ENCODE measurements at regions not wholly inside any gene's neighbourhood (a gene's known extent, or its start where the extent isn't known, plus 50 kb on each side); places are given as distances from the start of the nearest gene placed in this dataset.

DNA sequence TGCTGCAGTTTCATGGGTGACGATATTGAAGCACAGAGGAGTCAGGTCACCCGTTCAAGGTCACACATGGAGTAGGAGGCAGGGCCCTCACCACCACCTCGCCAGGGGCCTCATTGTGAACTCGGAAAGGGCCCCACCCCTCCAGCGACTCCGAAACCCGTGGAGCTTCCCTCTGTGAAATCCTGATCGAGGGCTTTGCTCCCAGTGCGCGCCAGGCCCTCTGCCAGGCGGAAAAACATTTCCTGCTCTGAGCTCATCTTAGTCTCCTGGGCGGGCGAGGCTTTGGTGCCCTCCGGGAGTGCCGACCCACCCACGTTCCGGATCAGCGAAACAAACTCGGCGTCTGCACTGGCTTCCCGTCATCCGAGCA lies 75.0 kb upstream of the FCN1 start:
- Histone ChIP-seq H3K36me3 (ENCODE audit: control insufficient read depth, insufficient read depth, low read length) (no peaks in the 10 kb centered on the region), H3K9ac (no peak overlapping the region), H2AFZ (no peak overlapping the region), H3K4me3 (ENCODE audit: low read depth, low read length) (no peak overlapping the region), H3K27ac (no peak overlapping the region), H3K4me1 (no peaks in the 10 kb centered on the region), H3K4me2 (ENCODE audit: low read length) (no peak overlapping the region), H3K9me3 (ENCODE audit: control insufficient read depth, low read length) (no peaks in the 10 kb centered on the region), H3K79me2 (no peaks in the 10 kb centered on the region), H3K27me3 (ENCODE audit: control insufficient read depth, insufficient read depth, low read length) (no peaks in the 10 kb centered on the region)
- TF ChIP-seq, protein P1, sequence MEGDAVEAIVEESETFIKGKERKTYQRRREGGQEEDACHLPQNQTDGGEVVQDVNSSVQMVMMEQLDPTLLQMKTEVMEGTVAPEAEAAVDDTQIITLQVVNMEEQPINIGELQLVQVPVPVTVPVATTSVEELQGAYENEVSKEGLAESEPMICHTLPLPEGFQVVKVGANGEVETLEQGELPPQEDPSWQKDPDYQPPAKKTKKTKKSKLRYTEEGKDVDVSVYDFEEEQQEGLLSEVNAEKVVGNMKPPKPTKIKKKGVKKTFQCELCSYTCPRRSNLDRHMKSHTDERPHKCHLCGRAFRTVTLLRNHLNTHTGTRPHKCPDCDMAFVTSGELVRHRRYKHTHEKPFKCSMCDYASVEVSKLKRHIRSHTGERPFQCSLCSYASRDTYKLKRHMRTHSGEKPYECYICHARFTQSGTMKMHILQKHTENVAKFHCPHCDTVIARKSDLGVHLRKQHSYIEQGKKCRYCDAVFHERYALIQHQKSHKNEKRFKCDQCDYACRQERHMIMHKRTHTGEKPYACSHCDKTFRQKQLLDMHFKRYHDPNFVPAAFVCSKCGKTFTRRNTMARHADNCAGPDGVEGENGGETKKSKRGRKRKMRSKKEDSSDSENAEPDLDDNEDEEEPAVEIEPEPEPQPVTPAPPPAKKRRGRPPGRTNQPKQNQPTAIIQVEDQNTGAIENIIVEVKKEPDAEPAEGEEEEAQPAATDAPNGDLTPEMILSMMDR (IDR thresholded peaks at IDR 0.05) = no peak

DNA sequence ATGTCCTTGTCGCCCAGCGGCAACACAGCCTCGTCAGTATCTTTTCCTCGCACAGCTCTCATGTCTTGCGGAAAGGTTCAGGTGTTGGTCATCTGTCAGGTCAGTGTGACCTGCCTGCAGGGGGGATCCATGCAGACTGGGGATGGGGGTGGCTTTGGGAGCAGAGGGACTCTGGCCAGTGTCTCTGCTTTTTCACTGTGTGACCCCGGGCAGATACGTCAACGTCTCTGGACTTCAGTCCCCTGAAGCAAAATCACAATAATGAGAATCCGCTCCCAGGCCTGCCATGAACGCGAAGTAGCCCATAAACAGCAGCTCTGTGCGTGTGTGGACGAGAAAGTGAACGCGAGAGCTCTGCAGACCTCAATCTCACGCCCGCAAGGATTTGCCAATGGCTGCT lies 75.7 kb upstream of the FCN1 start:
- Histone ChIP-seq H3K9me3 (ENCODE audit: control insufficient read depth, low read length) (no peaks in the 10 kb centered on the region), H3K79me2 (no peaks in the 10 kb centered on the region), H3K4me3 (ENCODE audit: low read depth, low read length) (no peak overlapping the region), H3K27me3 (ENCODE audit: control insufficient read depth, insufficient read depth, low read length) (no peaks in the 10 kb centered on the region), H3K4me1 (no peaks in the 10 kb centered on the region), H3K4me2 (ENCODE audit: low read length) (no peak overlapping the region), H3K27ac (no peak overlapping the region), H2AFZ (no peak overlapping the region), H3K9ac (no peak overlapping the region), H3K36me3 (ENCODE audit: control insufficient read depth, insufficient read depth, low read length) (no peaks in the 10 kb centered on the region)
- TF ChIP-seq, protein P1 (IDR thresholded peaks at IDR 0.05) = no peak

DNA sequence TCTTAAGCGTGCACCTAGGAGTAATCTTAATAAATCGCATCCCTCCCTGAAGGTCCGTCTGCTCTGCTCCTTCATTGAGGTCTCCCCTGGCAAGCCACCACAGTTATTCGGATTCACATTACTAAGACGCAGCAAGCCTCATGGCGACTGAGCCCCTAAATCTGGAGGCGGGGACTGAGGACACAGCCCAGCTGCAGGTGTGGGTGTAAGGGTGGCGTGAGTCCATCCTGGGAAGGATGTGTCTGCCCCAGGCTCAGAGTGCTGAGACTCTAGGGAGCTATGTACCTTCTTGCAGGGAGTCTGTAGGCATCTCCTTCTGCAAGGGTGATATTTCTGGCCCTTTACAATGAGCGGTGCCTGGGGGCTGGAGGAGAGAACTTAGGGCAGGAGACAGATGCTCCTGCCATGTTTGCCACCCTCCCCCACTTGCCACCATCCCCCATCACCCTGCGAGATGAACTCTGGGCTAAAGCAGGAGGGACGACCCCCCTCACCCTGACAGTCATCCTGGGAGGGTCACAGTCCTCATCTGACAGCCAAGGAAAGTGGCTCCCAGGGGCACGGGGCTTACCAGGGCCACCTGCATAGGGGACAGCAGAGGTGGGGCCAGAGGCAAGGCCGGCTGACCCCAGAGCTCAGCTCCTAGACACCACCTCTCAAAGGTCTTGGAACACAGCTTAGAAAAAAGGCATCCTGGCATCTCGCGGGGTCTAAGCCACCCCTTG lies 76.4 kb upstream of the FCN1 start:
- Histone ChIP-seq H3K9me3 (ENCODE audit: control insufficient read depth, low read length) (no peaks in the 10 kb centered on the region), H3K27ac (no peak overlapping the region), H3K9ac (no peak overlapping the region), H2AFZ (no peak overlapping the region), H3K36me3 (ENCODE audit: control insufficient read depth, insufficient read depth, low read length) (no peaks in the 10 kb centered on the region), H3K27me3 (ENCODE audit: control insufficient read depth, insufficient read depth, low read length) (no peaks in the 10 kb centered on the region), H3K4me3 (ENCODE audit: low read depth, low read length) (no peak overlapping the region), H3K4me1 (no peaks in the 10 kb centered on the region), H3K4me2 (ENCODE audit: low read length) (no peak overlapping the region), H3K79me2 (no peaks in the 10 kb centered on the region)
- TF ChIP-seq, protein P1 (IDR thresholded peaks at IDR 0.05) = no peak

DNA sequence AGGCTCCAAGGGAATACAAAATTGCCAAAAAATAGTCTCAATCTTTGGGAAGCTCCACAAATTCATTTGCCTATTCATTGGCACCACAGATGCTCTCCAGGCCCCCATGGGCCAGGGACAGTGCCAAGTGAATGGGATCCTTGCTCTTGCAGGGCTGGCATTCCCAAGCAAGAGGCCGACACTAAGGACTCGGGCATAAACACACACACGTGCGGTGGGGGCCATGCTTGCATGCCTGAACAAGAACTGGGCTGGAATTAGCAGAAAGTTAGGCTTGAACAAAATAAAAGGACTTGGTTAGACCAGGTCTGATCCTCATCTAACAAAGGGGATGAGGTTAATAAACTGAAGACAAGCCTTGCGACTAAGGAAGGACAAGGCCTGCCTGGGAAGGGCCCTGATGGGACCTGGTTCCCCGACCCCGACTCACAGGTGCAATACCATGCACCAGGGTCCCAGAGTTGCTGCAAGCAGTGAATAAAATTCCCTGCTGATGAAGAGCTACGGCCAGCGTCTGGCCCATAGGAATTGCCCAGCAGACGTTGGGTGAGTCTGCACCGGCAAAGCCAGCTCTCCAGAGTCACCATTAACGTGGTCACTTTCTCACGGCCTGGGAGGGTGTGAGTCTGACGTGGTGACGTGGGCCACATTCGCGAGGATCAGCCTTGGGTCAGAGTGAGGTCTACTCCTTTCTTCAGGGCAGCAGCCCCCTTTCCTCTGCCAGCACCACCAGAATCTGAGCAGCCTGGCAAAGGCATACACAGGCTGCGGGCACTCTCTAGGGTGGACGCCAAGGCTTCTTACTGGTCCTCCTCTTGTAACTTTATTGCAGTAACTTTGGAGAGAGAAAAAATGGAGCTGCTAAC lies 77.4 kb upstream of the FCN1 start:
- H3K27ac ChIP-seq = no peak overlapping the region
- TF ChIP-seq, protein P1 (IDR thresholded peaks at IDR 0.05) = no peak
- H3K4me2 ChIP-seq (ENCODE audit: low read length) = no peak overlapping the region
- H3K36me3 ChIP-seq (ENCODE audit: control insufficient read depth, insufficient read depth, low read length) = no peaks in the 10 kb centered on the region
- H3K27me3 ChIP-seq (ENCODE audit: control insufficient read depth, insufficient read depth, low read length) = no peaks in the 10 kb centered on the region
- no peaks in the 10 kb centered on the region for H3K9me3 ChIP-seq (ENCODE audit: control insufficient read depth, low read length)
- H3K9ac ChIP-seq = no peak overlapping the region
- no peaks in the 10 kb centered on the region for H3K79me2 ChIP-seq
- H2AFZ ChIP-seq = no peak overlapping the region
- H3K4me3 ChIP-seq (ENCODE audit: low read depth, low read length) = no peak overlapping the region
- H3K4me1 ChIP-seq = no peaks in the 10 kb centered on the region
